ENCODE measurements at regions not wholly inside any gene's neighbourhood (a gene's known extent, or its start where the extent isn't known, plus 50 kb on each side); places are given as distances from the start of the nearest gene placed in this dataset.

GRCh38 chr13:30081331-30081730 lies 226.0 kb downstream of the KATNAL1 start:
- H3K27me3 ChIP-seq: no peaks in the 10 kb centered on the region
- DNase-seq: no peak
- H3K9me3 ChIP-seq: no peaks in the 10 kb centered on the region
- no peak overlapping the region for H3K4me3 ChIP-seq
- H3K36me3 ChIP-seq: no peaks in the 10 kb centered on the region
- H3K4me1 ChIP-seq: no peaks in the 10 kb centered on the region
- no peak for TF ChIP-seq POLR2AphosphoS5 (IDR thresholded peaks at IDR 0.05)
- no peak for TF ChIP-seq POLR2A (IDR thresholded peaks at IDR 0.05)
- TF ChIP-seq, protein P1, sequence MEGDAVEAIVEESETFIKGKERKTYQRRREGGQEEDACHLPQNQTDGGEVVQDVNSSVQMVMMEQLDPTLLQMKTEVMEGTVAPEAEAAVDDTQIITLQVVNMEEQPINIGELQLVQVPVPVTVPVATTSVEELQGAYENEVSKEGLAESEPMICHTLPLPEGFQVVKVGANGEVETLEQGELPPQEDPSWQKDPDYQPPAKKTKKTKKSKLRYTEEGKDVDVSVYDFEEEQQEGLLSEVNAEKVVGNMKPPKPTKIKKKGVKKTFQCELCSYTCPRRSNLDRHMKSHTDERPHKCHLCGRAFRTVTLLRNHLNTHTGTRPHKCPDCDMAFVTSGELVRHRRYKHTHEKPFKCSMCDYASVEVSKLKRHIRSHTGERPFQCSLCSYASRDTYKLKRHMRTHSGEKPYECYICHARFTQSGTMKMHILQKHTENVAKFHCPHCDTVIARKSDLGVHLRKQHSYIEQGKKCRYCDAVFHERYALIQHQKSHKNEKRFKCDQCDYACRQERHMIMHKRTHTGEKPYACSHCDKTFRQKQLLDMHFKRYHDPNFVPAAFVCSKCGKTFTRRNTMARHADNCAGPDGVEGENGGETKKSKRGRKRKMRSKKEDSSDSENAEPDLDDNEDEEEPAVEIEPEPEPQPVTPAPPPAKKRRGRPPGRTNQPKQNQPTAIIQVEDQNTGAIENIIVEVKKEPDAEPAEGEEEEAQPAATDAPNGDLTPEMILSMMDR (IDR thresholded peaks at IDR 0.05): no peak
- TF ChIP-seq EP300 (IDR thresholded peaks at IDR 0.05; ENCODE audit: low read depth): no peak
- no peak overlapping the region for H3K27ac ChIP-seq
- in situ Hi-C loops (cut with MboI; ENCODE audit: low pct_ligation_motif_present in 1 of 4, low pct_unique_long_range_greater_than_20kb in 1 of 4, low sequenced_read_pairs in 3 of 4): no loop called here
- intact Hi-C loops (cut with DNase I; ENCODE audit: low total_unique reads): no loop called here

GRCh38 chr13:30079501-30079900 lies 227.8 kb downstream of the KATNAL1 start:
- H3K36me3 ChIP-seq: no peaks in the 10 kb centered on the region
- H3K27me3 ChIP-seq: no peaks in the 10 kb centered on the region
- in situ Hi-C loops (cut with MboI; ENCODE audit: low pct_ligation_motif_present in 1 of 4, low pct_unique_long_range_greater_than_20kb in 1 of 4, low sequenced_read_pairs in 3 of 4) (no loop called here), intact Hi-C loops (cut with DNase I; ENCODE audit: low total_unique reads) (no loop called here)
- TF ChIP-seq POLR2AphosphoS5 (IDR thresholded peaks at IDR 0.05) (no peak), EP300 (IDR thresholded peaks at IDR 0.05; ENCODE audit: low read depth) (no peak), POLR2A (IDR thresholded peaks at IDR 0.05) (no peak)
- TF ChIP-seq, protein P1 (IDR thresholded peaks at IDR 0.05): no peak
- DNase-seq: no peak
- no peaks in the 10 kb centered on the region for H3K9me3 ChIP-seq
- no peak overlapping the region for H3K27ac ChIP-seq
- H3K4me1 ChIP-seq: no peaks in the 10 kb centered on the region
- WGBS, 2 donors (ENCODE audit: low coverage in 1 of 2): 84 to 100% methylated on average over 2 to 9 of the region's 9 CpGs
- H3K4me3 ChIP-seq: no peak overlapping the region

DNA sequence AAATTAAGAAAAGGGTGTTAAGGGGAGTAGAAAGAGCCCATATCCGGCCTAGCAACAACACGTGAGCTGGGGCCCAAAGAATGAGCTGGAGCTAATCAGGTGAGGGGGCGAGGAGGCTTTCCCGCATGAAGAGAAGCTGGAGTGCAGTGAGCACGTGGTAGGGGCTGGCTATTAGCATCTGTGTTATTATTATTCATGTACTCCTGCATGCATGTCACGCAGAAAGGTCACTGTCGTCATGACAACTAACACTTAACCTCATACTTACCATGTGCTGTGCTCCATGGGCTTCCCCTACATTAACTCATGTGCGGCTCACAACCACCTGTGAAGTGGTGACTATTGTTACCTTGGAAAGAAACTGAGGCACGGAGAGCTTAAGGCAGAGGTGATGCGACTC lies 227.6 kb upstream of the UBL3 start:
- Histone ChIP-seq H3K27ac (no peak overlapping the region), H3K9me3 (no peaks in the 10 kb centered on the region), H3K36me3 (no peaks in the 10 kb centered on the region), H3K4me1 (peaks cover 0 to 3% (median 0%) of the 10 kb centered on the region in 4 donors), H3K4me3 (no peak overlapping the region), H3K27me3 (no peaks in the 10 kb centered on the region)
- TF ChIP-seq, protein P1 (IDR thresholded peaks at IDR 0.05): no peak
- TF ChIP-seq EP300 (IDR thresholded peaks at IDR 0.05; ENCODE audit: low read depth) (no peak), POLR2AphosphoS5 (IDR thresholded peaks at IDR 0.05) (no peak), POLR2A (IDR thresholded peaks at IDR 0.05) (no peak)
- intact Hi-C loops (cut with DNase I; ENCODE audit: low total_unique reads): no loop called here
- no peak for DNase-seq
- in situ Hi-C loops (cut with MboI; ENCODE audit: low pct_ligation_motif_present in 1 of 4, low pct_unique_long_range_greater_than_20kb in 1 of 4, low sequenced_read_pairs in 3 of 4): no loop called here
- WGBS, 2 donors (ENCODE audit: low coverage in 1 of 2): 77 to 82% methylated on average over 5 to 10 of the region's 10 CpGs

DNA sequence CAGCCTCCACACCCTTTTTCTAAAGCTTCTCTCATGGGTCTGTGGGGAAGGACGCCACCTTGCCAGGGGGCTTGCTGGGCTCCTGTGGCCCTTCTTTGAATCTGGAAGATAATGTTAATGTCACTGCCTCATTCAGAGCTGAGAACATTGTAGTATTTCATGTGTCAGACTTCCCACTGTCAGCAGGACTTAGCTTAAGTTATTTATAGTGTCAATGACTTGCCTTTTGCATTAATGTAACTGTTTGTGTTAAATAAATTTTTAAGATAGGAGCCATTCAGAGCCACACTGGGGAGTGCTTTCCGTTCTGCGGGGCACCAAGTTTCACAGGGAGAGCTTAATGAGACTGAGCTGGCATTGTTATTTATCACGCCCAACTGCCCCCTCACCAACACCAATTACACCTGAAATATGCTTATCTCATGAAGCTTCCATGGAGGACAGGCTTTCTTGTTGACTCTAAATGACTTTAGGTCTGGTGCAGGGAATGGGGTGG lies 226.9 kb upstream of the UBL3 start:
- no peak overlapping the region for H3K27ac ChIP-seq
- intact Hi-C loops (cut with DNase I; ENCODE audit: low total_unique reads): no loop called here
- DNase-seq: no peak
- H3K4me3 ChIP-seq: no peak overlapping the region
- H3K4me1 ChIP-seq: peaks cover 0 to 6% (median under 1%) of the 10 kb centered on the region in 4 donors
- TF ChIP-seq POLR2AphosphoS5 (IDR thresholded peaks at IDR 0.05) (no peak), POLR2A (IDR thresholded peaks at IDR 0.05) (no peak)
- TF ChIP-seq, protein P1 (IDR thresholded peaks at IDR 0.05): no peak
- in situ Hi-C loops (cut with MboI; ENCODE audit: low pct_ligation_motif_present in 1 of 4, low pct_unique_long_range_greater_than_20kb in 1 of 4, low sequenced_read_pairs in 3 of 4): no loop called here
- 90% methylated on average over 4 of the region's 4 CpGs; no CpG with 5 or more reads in 1 of the 2 donors for WGBS, 2 donors (ENCODE audit: low coverage in 1 of 2)
- H3K27me3 ChIP-seq: no peaks in the 10 kb centered on the region
- H3K9me3 ChIP-seq: no peaks in the 10 kb centered on the region
- no peaks in the 10 kb centered on the region for H3K36me3 ChIP-seq

All from transverse colon (tissue), 4 donors.